HG03565 (cell line): ENCODE measurements at regions not wholly inside any gene's neighbourhood (a gene's known extent, or its start where the extent isn't known, plus 50 kb on each side); places are given as distances from the start of the nearest gene placed in this dataset.

ENCODE experiments used
- ATAC-seq: cut with Tn5 transposase; IDR thresholded peaks from one replicate; pipeline ENCODE4 v1.9.1; 2021; ENCODE audit warnings: mild to moderate bottlenecking, moderate library complexity; ENCODE audit not compliant: unreplicated experiment

DNA sequence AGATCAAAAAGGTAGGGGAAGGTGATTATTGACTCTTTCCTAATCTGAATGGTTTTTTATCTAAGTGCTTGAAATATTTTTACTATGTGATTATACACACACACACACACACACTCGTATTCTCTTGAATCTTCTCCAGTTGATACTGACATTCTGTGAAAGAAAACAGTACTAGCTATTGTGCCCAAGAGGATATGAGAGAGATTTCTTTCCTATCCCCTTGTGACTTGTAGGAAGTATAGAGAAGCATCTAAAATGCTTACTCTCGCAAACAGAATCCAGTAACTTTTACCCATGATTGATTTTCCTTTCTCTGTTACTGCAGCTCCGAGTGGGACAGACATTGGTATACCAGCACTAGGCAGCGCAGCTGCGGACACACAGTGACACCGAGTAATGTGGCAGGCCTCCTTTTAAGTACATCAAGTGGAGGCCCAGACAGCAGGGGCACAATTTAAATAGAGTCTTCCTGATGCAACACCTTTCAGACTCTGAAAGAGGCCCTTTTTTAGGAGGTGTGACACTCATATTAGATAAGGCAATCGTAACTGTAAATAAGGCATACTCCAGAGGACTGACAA is 421.0 kb upstream of the CNTN4 start:
- no peak for ATAC-seq

DNA sequence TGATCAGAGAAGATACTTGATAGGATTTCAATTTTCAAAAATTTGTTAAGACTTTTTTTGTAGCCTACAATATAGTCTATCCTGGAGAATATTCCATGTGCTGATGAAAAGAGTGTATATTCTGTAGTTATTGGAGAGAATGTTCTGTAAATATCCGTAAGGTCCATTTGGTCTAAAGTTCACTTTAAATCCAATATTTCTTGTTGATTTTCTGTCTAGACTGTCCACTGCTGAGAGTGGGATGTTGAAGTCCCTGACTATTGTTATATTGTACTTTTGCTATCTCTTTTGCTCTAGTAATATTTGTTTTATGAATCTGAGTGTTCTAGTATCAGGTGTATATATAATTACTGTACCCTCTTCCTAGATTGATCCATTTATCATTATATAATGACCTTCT is 406.2 kb upstream of the CNTN4 start:
- ATAC-seq, result no peak

DNA sequence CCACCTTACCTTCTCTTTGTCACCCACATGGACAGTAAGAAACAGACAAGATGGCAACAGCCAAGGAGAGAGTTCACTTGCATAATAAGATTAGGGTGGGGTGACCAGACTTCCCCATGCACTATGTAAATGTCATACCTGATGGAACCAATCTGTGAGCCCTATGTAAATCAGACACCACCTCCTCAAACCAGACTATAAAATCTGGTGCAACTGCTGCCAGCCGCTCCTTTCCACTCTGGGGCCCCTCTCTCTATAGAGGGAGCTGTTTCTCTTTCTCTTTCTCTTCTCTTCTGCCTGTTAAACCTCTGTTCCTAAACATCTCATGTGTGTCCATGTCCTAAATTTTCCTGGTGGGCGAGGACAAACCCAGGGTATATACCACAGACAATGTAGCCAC is 405.5 kb upstream of the CNTN4 start:
- no peak for ATAC-seq

DNA sequence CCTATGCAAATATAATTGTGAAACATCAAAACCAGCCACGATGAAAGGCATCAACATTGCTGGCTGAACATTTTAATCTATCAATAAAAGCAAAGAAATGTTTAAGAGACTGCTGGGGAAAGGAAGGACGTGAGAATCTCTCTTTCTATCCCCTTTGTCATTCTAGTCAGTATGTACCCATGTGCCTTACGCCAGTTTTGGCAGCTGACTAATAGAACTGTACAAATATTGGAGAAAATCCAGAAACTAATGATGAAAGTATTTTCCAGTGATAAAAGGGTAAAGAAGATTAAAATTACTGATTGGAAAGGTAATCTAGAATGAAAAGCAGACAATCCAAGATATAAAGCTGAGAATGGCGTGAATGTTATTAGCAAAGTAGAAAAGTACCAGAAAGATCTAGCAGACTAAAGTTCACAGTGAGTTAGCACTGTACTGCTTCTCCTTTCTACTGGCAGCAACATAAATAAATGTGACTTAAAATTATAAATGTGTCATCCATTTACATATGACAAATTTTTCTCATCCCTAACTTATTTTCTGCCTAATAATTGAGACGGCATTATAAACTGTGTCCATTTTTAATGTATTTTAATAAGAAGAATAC is 401.9 kb upstream of the CNTN4 start:
- ATAC-seq, result no peak

DNA sequence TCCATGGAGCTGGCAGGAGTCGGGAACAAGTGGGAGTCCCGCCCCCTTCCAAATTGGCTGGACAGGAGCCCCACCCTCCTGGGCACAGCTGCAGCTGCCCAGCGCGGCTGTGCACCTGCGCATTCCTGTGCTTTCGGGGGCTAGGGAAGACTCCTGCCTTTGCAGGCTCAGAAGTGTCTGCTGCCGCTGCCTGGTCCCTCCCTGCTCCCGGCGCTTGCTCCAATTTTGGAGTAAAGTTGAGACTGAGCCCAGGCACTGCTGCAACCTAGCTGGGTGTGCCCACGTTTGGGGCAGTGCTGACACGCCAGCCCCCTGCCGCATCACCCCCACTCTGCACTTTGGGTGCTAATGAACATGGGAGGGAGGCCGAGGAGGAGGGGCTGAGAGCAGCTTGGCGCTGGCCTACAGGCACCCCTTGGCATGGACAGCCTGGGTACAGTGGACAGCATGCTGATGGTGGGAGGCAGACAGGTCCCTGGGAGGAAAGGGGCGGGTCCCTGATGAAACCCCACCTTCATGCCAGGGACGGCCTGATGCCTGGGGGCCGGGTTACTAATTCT is 399.2 kb upstream of the CNTN4 start:
- ATAC-seq, result no peak

DNA sequence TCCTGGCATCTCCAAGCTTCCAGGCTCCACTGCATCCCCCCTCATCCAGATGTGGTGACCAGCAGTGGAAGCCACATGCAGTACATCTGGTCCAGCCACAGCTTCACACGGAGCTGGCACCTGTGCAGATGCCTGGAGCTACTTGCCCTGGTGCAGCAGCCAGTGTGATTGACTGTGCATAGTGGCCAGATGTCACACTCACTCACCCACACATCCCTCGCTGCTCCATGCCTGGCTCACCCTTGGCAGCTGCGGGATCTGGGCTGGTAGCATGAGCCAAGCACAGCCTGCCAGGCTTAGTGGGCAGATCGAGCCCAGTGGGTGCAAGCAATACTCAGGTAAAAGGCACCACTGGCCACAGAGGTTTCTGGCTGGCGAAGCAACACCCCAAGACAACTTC is 398.0 kb upstream of the CNTN4 start:
- ATAC-seq, result no peak

DNA sequence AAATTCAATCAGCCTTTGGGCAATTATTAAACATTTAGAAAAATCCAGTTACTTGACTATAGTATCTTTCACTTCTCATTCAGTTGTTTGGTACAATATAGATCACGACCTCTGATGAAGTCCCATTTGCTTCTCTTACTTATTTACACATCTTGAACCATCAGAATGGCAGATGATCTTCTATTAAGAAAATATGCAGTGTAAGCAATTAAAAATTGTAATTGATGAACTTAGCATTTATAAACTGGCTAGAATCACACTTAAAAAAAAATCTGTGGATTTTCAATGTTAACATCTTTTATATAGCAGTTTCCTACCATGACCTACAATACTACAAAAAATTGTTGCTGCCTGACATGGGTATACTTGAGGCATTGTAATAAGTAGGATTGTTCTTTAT is 395.5 kb upstream of the CNTN4 start:
- no peak for ATAC-seq

DNA sequence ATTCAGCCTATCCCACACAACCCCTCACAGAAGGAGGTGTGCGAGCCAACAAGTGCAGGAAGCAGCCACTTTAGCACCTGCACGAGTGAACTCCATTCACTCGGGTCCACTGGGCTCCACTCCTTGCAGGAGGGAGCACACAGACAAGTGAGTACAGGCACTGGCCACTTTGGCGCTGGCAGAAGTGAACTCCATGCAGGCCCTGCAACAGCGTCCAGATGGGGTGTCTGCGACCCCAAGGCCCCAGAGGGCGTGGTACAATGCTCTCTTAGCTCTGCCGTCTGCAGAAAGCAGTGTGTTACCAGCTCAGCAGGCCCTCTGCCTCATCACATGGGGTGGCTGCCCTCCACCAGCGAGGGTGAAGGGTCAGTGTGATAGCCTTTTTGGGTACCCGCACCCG is 388.0 kb upstream of the CNTN4 start:
- no peak for ATAC-seq

DNA sequence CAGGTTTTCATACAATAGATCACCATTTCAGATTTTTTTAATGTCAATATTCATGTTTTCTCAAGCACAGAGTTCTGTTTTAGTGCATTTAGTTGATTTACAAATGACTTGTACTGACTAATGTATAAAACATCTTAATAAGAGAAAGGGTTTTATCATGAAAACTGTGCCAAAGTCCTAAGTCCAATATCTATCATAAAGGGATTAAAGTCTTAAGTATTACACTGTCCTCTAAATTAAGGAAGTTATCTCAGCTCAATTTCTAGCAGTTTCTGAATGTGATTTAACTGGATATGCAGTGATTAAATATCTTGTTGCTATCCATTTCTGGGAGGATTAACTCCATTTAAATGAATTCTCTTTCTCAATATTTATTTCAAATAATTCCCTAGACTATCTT is 381.1 kb upstream of the CNTN4 start:
- ATAC-seq, result no peak

DNA sequence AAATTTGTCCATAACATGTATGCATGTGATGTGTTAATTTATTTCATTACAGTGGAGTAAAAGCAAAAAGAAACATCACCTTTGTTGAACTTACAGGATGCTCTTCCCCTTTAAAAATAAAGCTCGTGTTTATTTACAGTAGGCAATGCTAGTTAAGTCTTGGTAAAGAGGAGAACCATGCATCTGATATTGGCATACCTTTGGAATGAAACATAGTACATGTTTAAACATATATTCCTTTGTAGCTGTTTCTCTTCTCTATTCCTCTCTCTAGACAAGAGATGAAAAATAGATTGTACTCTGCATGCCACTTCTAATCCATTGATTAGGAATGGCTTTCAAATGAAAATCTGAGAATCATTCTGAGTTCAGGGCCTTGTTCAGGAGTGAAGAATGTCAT is 374.9 kb upstream of the CNTN4 start:
- no peak for ATAC-seq

DNA sequence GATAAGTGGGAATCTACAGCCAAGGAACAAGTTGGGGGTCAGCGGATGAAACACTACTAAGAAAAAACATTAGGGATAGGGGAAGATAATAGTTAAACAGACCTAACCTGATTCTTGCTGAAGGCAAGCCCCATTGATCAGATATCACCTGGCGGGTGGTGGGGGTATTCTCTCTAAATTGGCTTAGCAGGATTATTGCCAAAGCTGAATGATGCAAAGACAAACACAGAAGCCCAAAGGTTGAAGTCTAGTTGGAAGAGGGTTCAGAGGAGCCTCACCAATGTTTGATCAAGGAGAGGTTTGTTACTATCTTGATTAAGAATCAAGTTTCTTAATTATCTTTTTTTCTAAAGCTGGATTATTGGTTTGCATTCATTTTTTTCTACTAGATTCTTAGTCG is 371.9 kb upstream of the CNTN4 start:
- no peak for ATAC-seq

DNA sequence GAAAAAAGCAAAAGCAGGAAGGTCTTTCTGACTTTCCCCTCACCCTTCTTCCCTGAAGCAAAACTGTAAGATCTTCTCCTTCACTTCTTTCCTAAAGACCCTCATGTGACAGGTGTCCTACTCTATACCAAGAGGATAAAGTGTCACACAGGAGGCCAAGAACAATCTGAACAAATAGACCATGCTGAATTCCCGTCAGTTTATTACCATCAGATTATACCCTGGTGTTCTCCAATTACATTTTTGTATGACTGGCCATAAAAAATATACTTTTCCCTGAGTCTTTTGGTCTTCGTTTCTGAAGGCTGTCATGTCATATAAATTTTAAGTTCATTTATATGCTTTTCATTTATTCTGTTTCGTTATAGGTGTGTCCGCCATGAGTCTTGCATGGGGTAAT is 371.4 kb upstream of the CNTN4 start:
- ATAC-seq, result no peak

DNA sequence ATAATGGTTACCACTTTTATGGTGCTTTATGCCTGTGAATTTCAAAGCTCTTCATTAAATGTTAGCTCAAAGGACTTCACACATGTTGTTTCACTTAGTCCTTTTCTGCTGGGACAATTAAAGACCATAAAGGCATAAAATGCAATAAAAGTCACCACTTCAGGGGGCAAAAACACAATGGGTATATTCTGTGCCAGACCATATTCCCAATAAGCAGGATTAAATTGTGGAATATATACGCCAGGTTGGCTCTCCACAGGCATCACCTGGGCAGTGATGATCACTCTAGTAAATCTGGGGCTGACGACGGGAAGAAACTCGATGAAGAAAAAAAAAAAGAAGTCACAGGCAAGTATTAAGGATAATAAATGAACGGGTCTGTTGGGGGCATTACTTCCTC is 370.2 kb upstream of the CNTN4 start:
- no peak for ATAC-seq

DNA sequence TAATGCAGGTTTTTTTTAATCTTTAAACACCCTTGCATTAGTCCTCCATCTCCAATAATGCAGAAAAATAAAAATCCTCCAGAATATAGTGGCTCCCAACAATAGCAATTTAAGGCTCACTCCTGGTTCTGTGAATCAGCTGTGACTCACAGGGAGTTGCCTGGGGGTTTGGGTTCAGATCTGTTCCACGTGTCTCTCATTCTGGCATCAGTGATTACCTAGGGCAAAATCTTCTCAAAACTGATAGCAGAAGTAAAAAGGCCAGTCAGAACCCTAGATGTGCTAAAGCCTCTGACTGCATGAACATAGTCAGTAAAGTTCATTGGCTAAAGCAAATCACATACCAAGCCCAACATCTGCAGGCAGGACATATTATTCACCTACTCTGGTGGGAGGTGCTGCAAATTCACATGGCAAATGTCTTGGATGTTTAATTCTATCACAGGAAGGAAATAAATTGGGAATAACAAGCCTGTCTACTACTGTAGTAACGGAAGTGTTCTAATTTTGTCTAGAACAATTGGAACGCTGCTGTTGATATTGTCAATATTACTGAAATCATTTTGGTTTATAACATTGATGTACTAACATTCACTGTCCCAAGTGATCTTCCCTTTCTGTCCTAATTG is 364.1 kb upstream of the CNTN4 start:
- no peak for ATAC-seq

DNA sequence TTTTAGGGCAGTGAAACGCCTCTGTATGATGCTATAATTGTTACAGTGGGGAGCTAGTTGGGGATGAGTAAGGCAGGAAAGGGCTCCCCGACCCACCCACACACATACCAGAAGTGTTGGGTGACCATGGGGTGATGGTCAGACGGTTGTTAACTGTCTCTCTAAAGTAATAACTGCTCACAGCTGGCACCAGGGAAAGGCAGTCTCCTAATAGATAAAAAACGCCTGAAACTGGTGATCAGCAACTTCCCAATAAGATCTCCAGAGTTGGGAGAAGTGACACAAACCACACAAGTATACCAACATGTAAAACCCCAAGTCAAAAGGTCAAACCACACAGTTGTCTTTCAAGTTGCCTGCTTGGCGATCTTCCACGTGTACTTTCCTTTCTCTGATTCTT is 346.5 kb upstream of the CNTN4 start:
- ATAC-seq, result no peak

DNA sequence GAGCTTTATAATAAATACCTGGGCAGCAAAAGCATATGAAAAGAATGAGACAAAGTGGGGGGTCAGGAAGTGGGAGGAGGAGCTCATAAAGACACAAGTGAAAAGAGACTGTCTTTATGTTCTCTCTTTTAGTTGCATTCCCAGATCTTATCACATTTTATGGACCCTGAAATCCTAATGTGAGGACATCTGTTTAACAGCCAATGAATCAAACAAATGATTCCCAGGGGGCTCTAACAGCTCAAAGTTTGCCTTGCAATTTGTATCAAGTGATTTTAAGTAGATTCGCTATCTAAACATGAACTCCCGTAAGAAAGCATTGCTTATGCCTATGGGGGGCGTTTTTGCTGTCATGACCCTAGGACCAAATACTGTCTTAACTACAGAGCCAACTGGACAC is 332.3 kb upstream of the CNTN4 start:
- ATAC-seq, result no peak

DNA sequence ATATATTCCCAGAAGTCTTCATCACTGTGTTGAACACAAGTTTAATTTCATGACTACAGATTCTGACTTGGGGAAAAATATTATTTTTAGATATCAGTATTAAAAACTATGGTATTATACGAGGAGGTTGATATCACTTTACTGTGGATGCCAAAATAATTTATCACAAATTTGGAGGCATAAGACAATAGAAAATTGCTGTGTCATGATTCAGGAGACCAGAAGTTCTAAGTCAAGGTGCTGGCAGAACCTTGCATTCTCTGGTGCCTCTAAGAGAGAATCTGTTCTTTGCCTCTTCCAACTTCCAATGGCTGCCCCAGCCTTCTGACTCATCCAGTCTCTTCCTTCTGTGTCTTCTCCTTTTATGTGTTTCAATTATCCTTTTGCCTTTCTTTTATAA is 325.0 kb upstream of the CNTN4 start:
- ATAC-seq, result no peak

DNA sequence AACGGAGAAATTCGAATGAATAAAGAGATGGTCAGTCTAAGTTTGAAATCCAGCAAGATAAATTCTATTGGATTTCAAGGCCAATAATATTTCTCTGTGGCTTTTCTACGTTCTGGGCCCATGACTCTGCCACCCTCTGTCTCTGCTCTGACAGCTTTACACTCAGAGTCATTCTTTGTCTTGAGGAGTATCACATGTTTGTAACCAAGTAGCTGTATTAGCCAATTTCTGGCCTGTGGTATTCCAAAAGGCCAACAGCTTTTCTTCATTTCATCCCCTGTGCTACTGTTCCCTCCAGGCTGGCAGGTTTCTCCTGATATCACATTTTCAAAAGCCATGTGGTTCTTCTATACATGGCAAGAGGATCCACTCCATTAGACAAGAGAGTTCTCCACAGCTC is 324.1 kb upstream of the CNTN4 start:
- ATAC-seq, result no peak

DNA sequence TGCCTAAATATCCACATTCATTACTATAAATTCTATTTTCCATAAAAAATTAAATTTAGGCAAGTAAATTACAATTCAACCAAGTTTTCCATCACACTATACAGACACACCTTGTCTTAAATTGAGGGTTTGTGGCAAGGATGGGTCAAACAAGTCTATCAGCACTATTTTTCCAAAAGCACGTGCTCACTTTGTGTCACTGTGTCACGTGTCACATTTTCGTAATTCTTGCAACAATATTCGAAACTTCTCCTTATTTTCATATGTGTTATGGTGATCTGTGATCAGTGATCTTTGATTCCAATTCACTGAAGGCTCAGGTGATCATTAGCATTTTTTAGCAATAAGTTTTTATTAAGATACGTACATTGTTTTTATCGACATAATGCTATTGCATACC is 323.3 kb upstream of the CNTN4 start:
- no peak for ATAC-seq

DNA sequence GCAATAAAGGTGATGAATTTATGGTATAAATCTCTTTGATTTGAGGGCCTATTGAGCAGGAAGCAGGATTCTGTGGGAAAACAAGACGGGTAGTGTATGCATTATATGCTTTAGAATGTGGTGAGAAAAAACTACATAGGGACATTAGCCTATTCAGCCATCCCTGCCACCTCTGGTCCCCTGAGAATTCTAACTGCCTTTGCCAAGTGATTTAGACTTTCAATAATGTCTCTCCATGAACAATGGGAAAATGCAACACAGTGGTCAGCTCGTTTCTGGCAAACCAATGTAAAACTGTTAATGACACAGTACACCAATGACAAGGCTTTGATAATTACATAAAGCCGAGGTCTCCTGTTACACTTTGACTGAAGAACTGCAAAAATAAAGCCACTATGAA is 314.7 kb upstream of the CNTN4 start:
- ATAC-seq, result no peak

DNA sequence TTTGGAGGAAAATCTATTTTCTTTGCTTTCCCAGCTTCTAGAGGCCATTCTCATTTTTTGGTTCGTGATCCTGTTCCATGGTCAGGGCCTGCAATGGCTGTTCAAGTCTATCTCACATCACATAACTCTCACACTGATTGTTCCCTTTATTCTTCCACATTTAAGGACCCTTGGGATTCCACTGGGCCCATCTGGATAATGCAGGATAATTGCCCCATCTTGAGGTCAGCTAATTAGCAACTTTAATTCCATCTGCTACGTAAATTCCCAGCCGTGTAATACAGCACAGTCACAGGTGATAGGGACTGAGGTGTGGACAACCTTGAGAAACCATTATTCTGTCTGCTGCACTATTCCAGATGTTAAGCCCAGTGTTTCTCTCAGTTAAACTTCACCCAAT is 311.6 kb upstream of the CNTN4 start:
- no peak for ATAC-seq

DNA sequence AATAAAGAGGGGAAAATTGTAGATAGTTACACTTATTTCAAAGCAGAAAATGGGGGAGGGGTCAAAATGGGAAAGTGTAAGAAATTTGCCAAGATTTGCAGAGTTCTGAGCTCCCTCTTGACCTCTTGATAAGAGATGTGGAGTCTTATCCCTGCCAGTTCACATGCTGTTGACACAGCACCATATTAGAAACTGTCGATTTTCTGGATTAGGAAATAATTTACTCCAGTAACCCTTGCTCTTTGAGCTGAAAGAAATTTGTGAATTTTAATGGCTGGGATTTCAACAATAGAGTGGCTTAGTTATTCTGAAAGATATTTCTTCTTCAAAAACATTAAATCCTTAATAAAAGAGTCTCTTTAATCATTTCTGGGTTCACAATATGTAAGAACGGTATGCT is 306.2 kb upstream of the CNTN4 start:
- ATAC-seq, result no peak
